ENCODE measurements at regions not wholly inside any gene's neighbourhood (a gene's known extent, or its start where the extent isn't known, plus 50 kb on each side); places are given as distances from the start of the nearest gene placed in this dataset.

DNA sequence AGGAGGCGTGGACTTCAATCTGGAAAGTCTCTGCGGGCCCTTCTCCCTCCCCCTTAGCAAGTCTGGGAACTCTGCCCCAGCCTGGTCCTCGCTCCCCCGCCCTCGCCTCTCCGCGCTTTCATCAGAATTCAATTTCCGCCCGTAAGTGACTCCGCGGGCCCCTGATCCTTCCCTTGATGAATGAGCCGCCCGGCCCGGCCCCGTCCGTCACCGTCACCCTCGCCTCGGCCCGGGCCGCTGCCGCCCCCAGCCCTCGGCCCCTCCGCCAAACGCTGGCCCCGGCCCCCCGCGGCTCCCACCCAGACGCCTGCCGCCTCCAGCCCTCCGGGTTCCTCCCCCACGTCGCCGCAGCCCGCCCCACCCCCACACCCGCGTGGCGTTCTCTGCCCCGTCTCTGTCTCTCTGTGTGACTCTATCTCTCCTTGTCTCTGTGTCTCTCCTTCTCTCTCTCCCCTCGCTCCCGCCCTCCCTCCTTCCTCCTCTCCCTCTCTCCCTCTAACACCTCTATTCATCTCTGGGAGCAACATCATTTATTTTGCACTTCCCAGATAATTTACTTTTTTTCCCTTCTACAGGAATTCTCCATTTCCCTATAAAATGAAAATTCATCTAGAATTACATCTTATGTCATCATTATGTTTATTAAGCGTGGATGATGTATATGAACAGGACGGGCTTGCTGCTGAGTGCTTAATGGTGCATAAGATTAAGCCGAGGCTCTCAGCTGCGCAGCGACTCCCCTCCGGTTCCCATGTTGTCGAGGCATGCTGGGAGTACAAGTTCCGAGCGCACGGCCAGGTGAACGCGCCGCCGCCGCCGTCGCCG, 91.2 kb upstream of the PAX2 start:
- in situ Hi-C loops (cut with HindIII; ENCODE audit: extremely low pct_ligation_motif_present, low pct_unique_long_range_greater_than_20kb) (no loop called here), intact Hi-C loops (cut with micrococcal nuclease; ENCODE audit: unreplicated experiment) (no loop called here)
- no peaks in the 10 kb centered on the region for H3K79me2 ChIP-seq (ENCODE audit: insufficient read depth, low read length)
- FAIRE-seq (no peak), DNase-seq (ENCODE audit: low spot score) (no peak), ATAC-seq (peak; percentile 34)
- H3K4me1 ChIP-seq (ENCODE audit: insufficient read depth, low read length): peaks cover 20% of the 10 kb centered on the region; the same call in 1 of the 2 replicates
- no peak overlapping the region for H3K27ac ChIP-seq (ENCODE audit: extremely low read length, insufficient read depth, low read length)
- H3K36me3 ChIP-seq (replicated peaks in 1 of 2; ENCODE audit: control insufficient read depth in 1 of 2, insufficient read depth in 2 of 2, low read length in 2 of 2): no peaks in the 10 kb centered on the region
- peaks cover 12 to 66% of the 10 kb centered on the region in 2 experiments for H3K27me3 ChIP-seq (ENCODE audit: control insufficient read depth in 1 of 2, insufficient read depth in 2 of 2, low read length in 2 of 2)
- no peak overlapping the region for H2AFZ ChIP-seq (ENCODE audit: low read length)
- POLR2A ChIA-PET: no interaction called here
- CTCF ChIA-PET (ENCODE audit: low intra/inter-chr PET ratio, low total read pairs): no interaction called here
- H3K9ac ChIP-seq (ENCODE audit: insufficient read depth, low read depth, low read length): no peak overlapping the region
- TF ChIP-seq YEATS2 (CRISPR knock-in tag; IDR thresholded peaks at IDR 0.05; ENCODE audit: borderline replicate concordance) (no peak), ZNF225 (CRISPR knock-in tag; IDR thresholded peaks at IDR 0.05) (no peak), GABPB1 (CRISPR knock-in tag; IDR thresholded peaks at IDR 0.05) (peak; percentile 51)
- TF ChIP-seq, protein P1, sequence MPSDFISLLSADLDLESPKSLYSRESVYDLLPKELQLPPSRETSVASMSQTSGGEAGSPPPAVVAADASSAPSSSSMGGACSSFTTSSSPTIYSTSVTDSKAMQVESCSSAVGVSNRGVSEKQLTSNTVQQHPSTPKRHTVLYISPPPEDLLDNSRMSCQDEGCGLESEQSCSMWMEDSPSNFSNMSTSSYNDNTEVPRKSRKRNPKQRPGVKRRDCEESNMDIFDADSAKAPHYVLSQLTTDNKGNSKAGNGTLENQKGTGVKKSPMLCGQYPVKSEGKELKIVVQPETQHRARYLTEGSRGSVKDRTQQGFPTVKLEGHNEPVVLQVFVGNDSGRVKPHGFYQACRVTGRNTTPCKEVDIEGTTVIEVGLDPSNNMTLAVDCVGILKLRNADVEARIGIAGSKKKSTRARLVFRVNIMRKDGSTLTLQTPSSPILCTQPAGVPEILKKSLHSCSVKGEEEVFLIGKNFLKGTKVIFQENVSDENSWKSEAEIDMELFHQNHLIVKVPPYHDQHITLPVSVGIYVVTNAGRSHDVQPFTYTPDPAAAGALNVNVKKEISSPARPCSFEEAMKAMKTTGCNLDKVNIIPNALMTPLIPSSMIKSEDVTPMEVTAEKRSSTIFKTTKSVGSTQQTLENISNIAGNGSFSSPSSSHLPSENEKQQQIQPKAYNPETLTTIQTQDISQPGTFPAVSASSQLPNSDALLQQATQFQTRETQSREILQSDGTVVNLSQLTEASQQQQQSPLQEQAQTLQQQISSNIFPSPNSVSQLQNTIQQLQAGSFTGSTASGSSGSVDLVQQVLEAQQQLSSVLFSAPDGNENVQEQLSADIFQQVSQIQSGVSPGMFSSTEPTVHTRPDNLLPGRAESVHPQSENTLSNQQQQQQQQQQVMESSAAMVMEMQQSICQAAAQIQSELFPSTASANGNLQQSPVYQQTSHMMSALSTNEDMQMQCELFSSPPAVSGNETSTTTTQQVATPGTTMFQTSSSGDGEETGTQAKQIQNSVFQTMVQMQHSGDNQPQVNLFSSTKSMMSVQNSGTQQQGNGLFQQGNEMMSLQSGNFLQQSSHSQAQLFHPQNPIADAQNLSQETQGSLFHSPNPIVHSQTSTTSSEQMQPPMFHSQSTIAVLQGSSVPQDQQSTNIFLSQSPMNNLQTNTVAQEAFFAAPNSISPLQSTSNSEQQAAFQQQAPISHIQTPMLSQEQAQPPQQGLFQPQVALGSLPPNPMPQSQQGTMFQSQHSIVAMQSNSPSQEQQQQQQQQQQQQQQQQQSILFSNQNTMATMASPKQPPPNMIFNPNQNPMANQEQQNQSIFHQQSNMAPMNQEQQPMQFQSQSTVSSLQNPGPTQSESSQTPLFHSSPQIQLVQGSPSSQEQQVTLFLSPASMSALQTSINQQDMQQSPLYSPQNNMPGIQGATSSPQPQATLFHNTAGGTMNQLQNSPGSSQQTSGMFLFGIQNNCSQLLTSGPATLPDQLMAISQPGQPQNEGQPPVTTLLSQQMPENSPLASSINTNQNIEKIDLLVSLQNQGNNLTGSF (CRISPR knock-in tag; IDR thresholded peaks at IDR 0.05): no peak
- TF ChIP-seq, protein P2, sequence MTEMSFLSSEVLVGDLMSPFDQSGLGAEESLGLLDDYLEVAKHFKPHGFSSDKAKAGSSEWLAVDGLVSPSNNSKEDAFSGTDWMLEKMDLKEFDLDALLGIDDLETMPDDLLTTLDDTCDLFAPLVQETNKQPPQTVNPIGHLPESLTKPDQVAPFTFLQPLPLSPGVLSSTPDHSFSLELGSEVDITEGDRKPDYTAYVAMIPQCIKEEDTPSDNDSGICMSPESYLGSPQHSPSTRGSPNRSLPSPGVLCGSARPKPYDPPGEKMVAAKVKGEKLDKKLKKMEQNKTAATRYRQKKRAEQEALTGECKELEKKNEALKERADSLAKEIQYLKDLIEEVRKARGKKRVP (CRISPR knock-in tag; IDR thresholded peaks at IDR 0.05): peak in 1 of 2 experiments; percentile 52; a peak in 1 of 4 replicates
- peak overlapping the region; percentile 17 to 60 (median 26); a peak in 3 of 6 replicates for H3K4me3 ChIP-seq (replicated peaks in 1 of 3; ENCODE audit: insufficient read depth in 1 of 3, low read depth in 2 of 3, low read length in 3 of 3)
- peak overlapping the region; percentile 58 for H3K4me2 ChIP-seq (ENCODE audit: low read depth, low read length)
- BruUV-seq (replicated peaks): no TSS peak
- H3K9me3 ChIP-seq (ENCODE audit: low read length): no peaks in the 10 kb centered on the region
- no peaks in the 10 kb centered on the region for H4K20me1 ChIP-seq (ENCODE audit: insufficient read depth, low read length)
- 2% methylated on average over 36 of the region's 59 CpGs for WGBS (ENCODE audit: low lambda C conversion rate)

Data from HepG2 (cell line).